Gastroesophageal sphincter (tissue), 4 donors: ENCODE measurements at regions not wholly inside any gene's neighbourhood (a gene's known extent, or its start where the extent isn't known, plus 50 kb on each side); places are given as distances from the start of the nearest gene placed in this dataset.
"Not testable (repeated sequence)": the region's sequence is repeated elsewhere in the genome, so short reads cannot be mapped to it uniquely, and the experiment has no call there.

Experiments used
- ATAC-seq: fragments of 150-250 bp; one replicate; pipeline ENCODE4 v1.9.1; 2016; ENCODE audit warnings: mild to moderate bottlenecking, moderate library complexity
- H3K27ac ChIP-seq, 4 donors: fragments of 200-600 bp; sonication (generic) in 3 of 4; 1 replicate in 3 of 4; 2 replicates in 1 of 4; pipeline ENCODE4 v1.5.1; 2016 to 2019
- H3K27me3 ChIP-seq: fragments of 200-600 bp; sonication (generic); one replicate; pipeline ENCODE4 v1.5.1; 2019
- H3K36me3 ChIP-seq, 2 donors: fragments of 200-600 bp; sonication (generic); one replicate each; pipeline ENCODE4 v1.5.1; 2019; ENCODE audit warnings: control low read depth in 1 of 2
- H3K4me1 ChIP-seq, 3 donors: fragments of 200-600 bp; sonication (generic); 1 replicate in 2 of 3; 2 replicates in 1 of 3; pipeline ENCODE4 v1.5.1; 2016 to 2019; ENCODE audit warnings: control low read depth in 2 of 3
- H3K4me3 ChIP-seq, 2 donors: fragments of 200-600 bp; sonication (generic); one replicate each; pipeline ENCODE4 v1.5.1; 2019; ENCODE audit warnings: mild to moderate bottlenecking in 1 of 2, moderate library complexity in 1 of 2
- H3K9me3 ChIP-seq, 3 donors: fragments of 200-600 bp; sonication (generic); one replicate each; pipeline ENCODE4 v1.5.1; 2017 to 2019; ENCODE audit warnings: control low read depth in 2 of 3
- EP300 ChIP-seq: sonication (generic); formaldehyde crosslinking; IDR thresholded peaks from one replicate; pipeline ENCODE4 v1.6.1; 2017; ENCODE audit warnings: antibody characterized with exemption, mild to moderate bottlenecking
- POLR2A ChIP-seq, 2 donors: fragments of 450-650 bp; IDR thresholded peaks; one replicate each; pipeline ENCODE4 v1.6.1; 2017; ENCODE audit warnings: antibody characterized with exemption in 2 of 2, mild to moderate bottlenecking in 2 of 2, moderate library complexity in 1 of 2
- POLR2AphosphoS5 ChIP-seq: sonication (generic); formaldehyde crosslinking; IDR thresholded peaks from one replicate; pipeline ENCODE4 v1.6.1; 2017; ENCODE audit warnings: antibody characterized with exemption
- WGBS, 2 donors: methylation state at CpG; one replicate each; pipeline ENCODE4 v1.1.5; 2018; ENCODE audit warnings: low coverage in 1 of 2; 5-methylcytosine and 5-hydroxymethylcytosine counted together
- TF ChIP-seq, protein P1 (sequence below), 4 experiments: fragments of 200-600 bp in 2 of 4; fragments of 450-650 bp in 2 of 4; sonication (generic) in 1 of 4; IDR thresholded peaks; one replicate each; pipeline ENCODE4 v1.5.1; 2017 to 2019; ENCODE audit warnings: antibody characterized with exemption in 4 of 4, mild to moderate bottlenecking in 2 of 4, moderate library complexity in 2 of 4

DNA sequence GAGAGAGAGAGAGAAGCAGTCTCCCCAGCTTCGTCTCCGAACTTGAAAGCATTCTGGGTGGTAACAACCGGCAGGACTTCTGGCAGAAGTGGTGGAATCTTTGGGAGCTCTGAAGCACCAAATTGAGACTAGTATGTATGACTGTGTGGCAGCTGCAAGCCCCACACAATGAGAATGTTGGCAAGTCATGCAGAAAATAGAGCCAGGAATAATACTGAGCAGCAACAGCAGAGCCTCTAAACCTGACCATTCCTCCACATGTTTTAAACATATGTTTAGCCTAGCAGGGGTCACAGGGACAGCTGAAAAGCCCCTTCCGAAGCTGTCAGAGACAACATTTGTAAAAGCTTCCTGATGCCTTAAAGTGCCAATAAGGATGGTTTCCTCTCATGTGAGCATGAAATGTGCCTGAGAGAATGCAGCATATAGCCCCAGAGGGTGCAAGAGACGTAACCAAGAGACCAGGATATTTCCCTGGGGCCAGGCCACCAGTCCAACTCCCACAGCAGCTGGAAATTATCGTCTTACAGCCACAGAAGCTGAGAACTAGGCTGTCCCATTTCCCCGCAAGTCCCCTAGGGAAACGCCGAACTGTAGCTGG is 178.6 kb upstream of the CCDC54 start:
- ATAC-seq: peak; percentile 36
- Histone ChIP-seq H3K27ac (peak overlapping the region in 3 of 4 donors; percentile 21 to 38 (median 32)), H3K27me3 (no peaks in the 10 kb centered on the region), H3K4me3 (no peak overlapping the region), H3K9me3 (no peaks in the 10 kb centered on the region), H3K36me3 (no peaks in the 10 kb centered on the region), H3K4me1 (peaks cover 0 to 23% (median 7%) of the 10 kb centered on the region in 3 donors)
- 31 to 49% methylated on average over 4 to 9 of the region's 9 CpGs for WGBS, 2 donors
- TF ChIP-seq POLR2AphosphoS5: no peak
- TF ChIP-seq, protein P1, sequence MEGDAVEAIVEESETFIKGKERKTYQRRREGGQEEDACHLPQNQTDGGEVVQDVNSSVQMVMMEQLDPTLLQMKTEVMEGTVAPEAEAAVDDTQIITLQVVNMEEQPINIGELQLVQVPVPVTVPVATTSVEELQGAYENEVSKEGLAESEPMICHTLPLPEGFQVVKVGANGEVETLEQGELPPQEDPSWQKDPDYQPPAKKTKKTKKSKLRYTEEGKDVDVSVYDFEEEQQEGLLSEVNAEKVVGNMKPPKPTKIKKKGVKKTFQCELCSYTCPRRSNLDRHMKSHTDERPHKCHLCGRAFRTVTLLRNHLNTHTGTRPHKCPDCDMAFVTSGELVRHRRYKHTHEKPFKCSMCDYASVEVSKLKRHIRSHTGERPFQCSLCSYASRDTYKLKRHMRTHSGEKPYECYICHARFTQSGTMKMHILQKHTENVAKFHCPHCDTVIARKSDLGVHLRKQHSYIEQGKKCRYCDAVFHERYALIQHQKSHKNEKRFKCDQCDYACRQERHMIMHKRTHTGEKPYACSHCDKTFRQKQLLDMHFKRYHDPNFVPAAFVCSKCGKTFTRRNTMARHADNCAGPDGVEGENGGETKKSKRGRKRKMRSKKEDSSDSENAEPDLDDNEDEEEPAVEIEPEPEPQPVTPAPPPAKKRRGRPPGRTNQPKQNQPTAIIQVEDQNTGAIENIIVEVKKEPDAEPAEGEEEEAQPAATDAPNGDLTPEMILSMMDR (IDR thresholded peaks at IDR 0.05): no peak
- no peak for TF ChIP-seq EP300
- TF ChIP-seq POLR2A (IDR thresholded peaks at IDR 0.05): no peak

DNA sequence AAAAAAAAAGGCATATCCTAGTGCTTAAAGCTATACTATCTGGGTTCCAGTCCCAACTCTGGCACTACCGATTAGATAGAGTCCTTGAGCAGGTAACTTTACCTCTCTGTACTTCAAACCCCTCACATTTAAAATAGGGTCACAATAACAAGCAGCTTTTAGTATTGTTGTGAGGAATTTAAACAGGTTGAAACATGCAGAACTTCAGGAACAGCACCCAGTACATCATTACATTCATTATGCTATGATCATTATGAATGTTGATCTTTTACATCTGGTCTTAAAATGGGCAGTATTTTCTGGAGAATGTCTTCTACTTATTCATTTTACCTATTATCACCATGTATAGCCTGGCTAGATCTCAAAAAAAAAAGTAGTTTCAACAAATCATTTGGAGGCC is 176.1 kb upstream of the CCDC54 start:
- Histone ChIP-seq H3K36me3 (no peaks in the 10 kb centered on the region), H3K9me3 (no peaks in the 10 kb centered on the region), H3K27me3 (no peaks in the 10 kb centered on the region), H3K27ac (no peak overlapping the region), H3K4me1 (peaks cover 0 to 23% (median 7%) of the 10 kb centered on the region in 3 donors), H3K4me3 (no peak overlapping the region)
- 88 to 89% methylated on average over 1 of the region's 1 CpG for whole genome bisulfite sequencing, 2 donors
- TF ChIP-seq EP300 (no peak), POLR2A (IDR thresholded peaks at IDR 0.05) (no peak), POLR2AphosphoS5 (no peak)
- TF ChIP-seq, protein P1 (IDR thresholded peaks at IDR 0.05): no peak
- no peak for ATAC-seq

DNA sequence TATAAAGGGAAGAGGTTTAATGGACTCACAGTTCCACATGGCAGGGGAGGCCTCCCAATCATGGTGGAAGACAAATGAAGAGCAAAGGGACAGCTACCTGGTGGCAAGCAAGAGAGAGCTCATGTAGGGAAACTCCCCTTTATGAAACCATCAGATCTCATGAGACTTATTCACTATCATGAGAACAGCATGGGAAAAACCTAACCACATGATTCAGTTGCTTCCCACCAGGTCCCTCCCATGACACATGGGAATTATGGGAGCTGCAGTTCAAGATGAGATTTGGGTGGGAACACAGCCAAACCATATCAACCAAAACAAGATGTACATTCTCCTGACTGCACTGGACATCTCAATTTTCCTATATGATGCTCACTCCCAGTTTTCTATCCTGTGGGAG is 174.4 kb upstream of the CCDC54 start:
- H3K4me3 ChIP-seq, H3K27ac ChIP-seq, ATAC-seq, H3K36me3 ChIP-seq, H3K9me3 ChIP-seq, H3K27me3 ChIP-seq: not testable (repeated sequence)
- peaks cover 4 to 37% (median 7%) of the 10 kb centered on the region in 3 donors for H3K4me1 ChIP-seq

GRCh38 chr3:107204121-107204520 is 173.1 kb upstream of the CCDC54 start:
- TF ChIP-seq EP300 (no peak), POLR2A (IDR thresholded peaks at IDR 0.05) (no peak), POLR2AphosphoS5 (no peak)
- TF ChIP-seq, protein P1 (IDR thresholded peaks at IDR 0.05): no peak
- Histone ChIP-seq H3K27me3 (no peaks in the 10 kb centered on the region), H3K4me3 (no peak overlapping the region), H3K9me3 (no peaks in the 10 kb centered on the region), H3K4me1 (peaks cover 4 to 37% (median 7%) of the 10 kb centered on the region in 3 donors), H3K27ac (no peak overlapping the region), H3K36me3 (no peaks in the 10 kb centered on the region)
- ATAC-seq: no peak

DNA sequence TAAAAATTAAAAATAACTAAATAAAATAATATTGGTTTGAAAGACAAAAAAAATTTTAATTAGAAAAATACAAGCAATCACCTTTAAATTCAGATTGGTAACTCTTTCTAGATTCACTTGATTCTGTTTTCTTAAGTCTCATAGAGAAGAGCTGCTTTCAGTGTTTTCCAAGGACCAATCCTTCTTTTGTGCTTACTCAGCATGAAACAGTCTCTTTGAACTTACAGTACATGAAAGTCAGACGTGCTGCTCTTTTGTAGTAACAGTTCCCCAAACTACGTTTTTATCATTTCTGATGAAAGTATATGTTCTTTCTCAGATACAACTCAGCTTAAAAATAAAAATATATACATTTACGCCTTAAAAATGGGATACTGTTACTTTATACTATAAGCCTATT is 171.9 kb upstream of the CCDC54 start:
- Histone ChIP-seq H3K4me1 (peaks cover 4 to 38% (median 7%) of the 10 kb centered on the region in 3 donors), H3K27me3 (no peaks in the 10 kb centered on the region), H3K9me3 (no peaks in the 10 kb centered on the region), H3K36me3 (no peaks in the 10 kb centered on the region), H3K4me3 (no peak overlapping the region), H3K27ac (no peak overlapping the region)
- no peak for TF ChIP-seq EP300
- TF ChIP-seq, protein P1 (IDR thresholded peaks at IDR 0.05): no peak
- TF ChIP-seq POLR2A (IDR thresholded peaks at IDR 0.05): no peak
- TF ChIP-seq POLR2AphosphoS5: no peak
- ATAC-seq: no peak
- WGBS, 2 donors: 72 to 86% methylated on average over 3 of the region's 3 CpGs
